ENCODE measurements at regions not wholly inside any gene's neighbourhood (a gene's known extent, or its start where the extent isn't known, plus 50 kb on each side); places are given as distances from the start of the nearest gene placed in this dataset.

GRCh38 chr5:163248871-163249270 lies 188.5 kb upstream of the CCNG1 start:
- H2AFZ ChIP-seq (ENCODE audit: low read depth, low read length) = no peak overlapping the region
- H3K36me3 ChIP-seq (ENCODE audit: insufficient read depth, low read length) = no peaks in the 10 kb centered on the region
- no peaks in the 10 kb centered on the region for H3K27me3 ChIP-seq (ENCODE audit: insufficient read depth, low read depth, low read length)
- TF ChIP-seq RAD21 (conservative IDR thresholded peaks at IDR 0.05) (no peak), MXI1 (conservative IDR thresholded peaks at IDR 0.05; ENCODE audit: poor library complexity, severe bottlenecking) (no peak), TAF1 (IDR thresholded peaks at IDR 0.05; ENCODE audit: low read depth) (no peak), EP300 (conservative IDR thresholded peaks at IDR 0.05; ENCODE audit: poor library complexity, severe bottlenecking) (no peak), EZH2 (IDR thresholded peaks at IDR 0.05; ENCODE audit: borderline replicate concordance, insufficient read depth, low read length, poor library complexity, severe bottlenecking) (no peak), SMC3 (conservative IDR thresholded peaks at IDR 0.05; ENCODE audit: poor library complexity) (no peak), POLR2AphosphoS5 (IDR thresholded peaks at IDR 0.05) (no peak), REST (IDR thresholded peaks at IDR 0.05; ENCODE audit: borderline replicate concordance) (no peak)
- TF ChIP-seq, protein P1, sequence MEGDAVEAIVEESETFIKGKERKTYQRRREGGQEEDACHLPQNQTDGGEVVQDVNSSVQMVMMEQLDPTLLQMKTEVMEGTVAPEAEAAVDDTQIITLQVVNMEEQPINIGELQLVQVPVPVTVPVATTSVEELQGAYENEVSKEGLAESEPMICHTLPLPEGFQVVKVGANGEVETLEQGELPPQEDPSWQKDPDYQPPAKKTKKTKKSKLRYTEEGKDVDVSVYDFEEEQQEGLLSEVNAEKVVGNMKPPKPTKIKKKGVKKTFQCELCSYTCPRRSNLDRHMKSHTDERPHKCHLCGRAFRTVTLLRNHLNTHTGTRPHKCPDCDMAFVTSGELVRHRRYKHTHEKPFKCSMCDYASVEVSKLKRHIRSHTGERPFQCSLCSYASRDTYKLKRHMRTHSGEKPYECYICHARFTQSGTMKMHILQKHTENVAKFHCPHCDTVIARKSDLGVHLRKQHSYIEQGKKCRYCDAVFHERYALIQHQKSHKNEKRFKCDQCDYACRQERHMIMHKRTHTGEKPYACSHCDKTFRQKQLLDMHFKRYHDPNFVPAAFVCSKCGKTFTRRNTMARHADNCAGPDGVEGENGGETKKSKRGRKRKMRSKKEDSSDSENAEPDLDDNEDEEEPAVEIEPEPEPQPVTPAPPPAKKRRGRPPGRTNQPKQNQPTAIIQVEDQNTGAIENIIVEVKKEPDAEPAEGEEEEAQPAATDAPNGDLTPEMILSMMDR (IDR thresholded peaks at IDR 0.05; ENCODE audit: poor library complexity, severe bottlenecking) = no peak
- H3K9me2 ChIP-seq (ENCODE audit: insufficient read depth, low read length) = no peaks in the 10 kb centered on the region
- H4K20me1 ChIP-seq (ENCODE audit: insufficient read depth) = no peaks in the 10 kb centered on the region
- H3K9me3 ChIP-seq (ENCODE audit: low read length) = no peaks in the 10 kb centered on the region
- no peaks in the 10 kb centered on the region for H3F3A ChIP-seq (ENCODE audit: insufficient read depth, low read length, poor library complexity, severe bottlenecking)
- no peak overlapping the region for H3K4me3 ChIP-seq (ENCODE audit: low read length)
- H3K4me2 ChIP-seq (ENCODE audit: low read length) = no peak overlapping the region
- no peak overlapping the region for H3K9ac ChIP-seq (ENCODE audit: low read length)
- no peaks in the 10 kb centered on the region for H3K79me2 ChIP-seq (replicated peaks; ENCODE audit: insufficient read depth, low read length)
- peak overlapping the region; percentile 57 for H3K27ac ChIP-seq (ENCODE audit: low read length)

DNA sequence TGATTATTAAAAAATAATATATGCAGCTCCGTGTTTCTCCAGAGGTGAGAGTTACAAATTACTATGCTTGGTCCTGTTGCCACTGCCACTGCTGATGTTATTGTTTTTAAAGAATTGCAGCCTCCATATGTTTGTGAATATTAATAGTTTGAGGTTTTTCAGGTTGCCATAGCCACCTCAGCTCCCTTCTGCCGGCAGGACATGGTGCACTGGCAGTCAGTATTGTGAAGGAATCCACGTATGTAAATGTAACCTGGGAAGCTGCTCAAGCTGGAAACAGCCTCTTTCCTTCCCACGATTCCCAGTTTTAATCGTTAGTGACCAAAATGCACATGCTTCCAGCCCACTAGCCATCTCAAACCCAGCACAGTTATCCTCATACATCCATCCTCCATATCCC lies 184.4 kb upstream of the CCNG1 start:
- Histone ChIP-seq H3K27ac (ENCODE audit: low read length) (no peak overlapping the region), H3F3A (ENCODE audit: insufficient read depth, low read length, poor library complexity, severe bottlenecking) (no peaks in the 10 kb centered on the region)
- TF ChIP-seq EZH2 (IDR thresholded peaks at IDR 0.05; ENCODE audit: borderline replicate concordance, insufficient read depth, low read length, poor library complexity, severe bottlenecking) (no peak), SMC3 (conservative IDR thresholded peaks at IDR 0.05; ENCODE audit: poor library complexity) (peak; percentile 22)

GRCh38 chr5:163259495-163259894 lies 177.9 kb upstream of the CCNG1 start:
- Histone ChIP-seq H3K79me2 (replicated peaks; ENCODE audit: insufficient read depth, low read length) (no peaks in the 10 kb centered on the region), H3F3A (ENCODE audit: insufficient read depth, low read length, poor library complexity, severe bottlenecking) (no peaks in the 10 kb centered on the region), H3K4me3 (ENCODE audit: low read length) (no peak overlapping the region), H3K9ac (ENCODE audit: low read length) (no peak overlapping the region), H3K9me2 (ENCODE audit: insufficient read depth, low read length) (no peaks in the 10 kb centered on the region), H3K4me2 (ENCODE audit: low read length) (no peak overlapping the region), H3K36me3 (ENCODE audit: insufficient read depth, low read length) (no peaks in the 10 kb centered on the region), H3K27me3 (ENCODE audit: insufficient read depth, low read depth, low read length) (no peaks in the 10 kb centered on the region), H2AFZ (ENCODE audit: low read depth, low read length) (no peak overlapping the region), H4K20me1 (ENCODE audit: insufficient read depth) (no peaks in the 10 kb centered on the region), H3K27ac (ENCODE audit: low read length) (no peak overlapping the region), H3K9me3 (ENCODE audit: low read length) (no peaks in the 10 kb centered on the region)
- TF ChIP-seq REST (IDR thresholded peaks at IDR 0.05; ENCODE audit: borderline replicate concordance) (no peak), EZH2 (IDR thresholded peaks at IDR 0.05; ENCODE audit: borderline replicate concordance, insufficient read depth, low read length, poor library complexity, severe bottlenecking) (no peak), POLR2AphosphoS5 (IDR thresholded peaks at IDR 0.05) (no peak), MXI1 (conservative IDR thresholded peaks at IDR 0.05; ENCODE audit: poor library complexity, severe bottlenecking) (no peak), RAD21 (conservative IDR thresholded peaks at IDR 0.05) (no peak), SMC3 (conservative IDR thresholded peaks at IDR 0.05; ENCODE audit: poor library complexity) (no peak), TAF1 (IDR thresholded peaks at IDR 0.05; ENCODE audit: low read depth) (no peak), EP300 (conservative IDR thresholded peaks at IDR 0.05; ENCODE audit: poor library complexity, severe bottlenecking) (no peak)
- TF ChIP-seq, protein P1 (IDR thresholded peaks at IDR 0.05; ENCODE audit: poor library complexity, severe bottlenecking) = no peak

More for the DNA sequence above, 184.4 kb upstream of the CCNG1 start:
- H3K27me3 ChIP-seq (ENCODE audit: insufficient read depth, low read depth, low read length) = no peaks in the 10 kb centered on the region
- H3K36me3 ChIP-seq (ENCODE audit: insufficient read depth, low read length) = no peaks in the 10 kb centered on the region
- H3K9ac ChIP-seq (ENCODE audit: low read length) = no peak overlapping the region
- H3K79me2 ChIP-seq (replicated peaks; ENCODE audit: insufficient read depth, low read length) = no peaks in the 10 kb centered on the region
- no peak overlapping the region for H3K4me3 ChIP-seq (ENCODE audit: low read length)
- H3K9me3 ChIP-seq (ENCODE audit: low read length) = no peaks in the 10 kb centered on the region
- H4K20me1 ChIP-seq (ENCODE audit: insufficient read depth) = no peaks in the 10 kb centered on the region
- H3K9me2 ChIP-seq (ENCODE audit: insufficient read depth, low read length) = no peaks in the 10 kb centered on the region
- peak overlapping the region; percentile 40 for H2AFZ ChIP-seq (ENCODE audit: low read depth, low read length)
- H3K4me2 ChIP-seq (ENCODE audit: low read length) = no peak overlapping the region

All from neural cell (in vitro differentiated cells).